ENCODE measurements at regions not wholly inside any gene's neighbourhood (a gene's known extent, or its start where the extent isn't known, plus 50 kb on each side); places are given as distances from the start of the nearest gene placed in this dataset.

DNA sequence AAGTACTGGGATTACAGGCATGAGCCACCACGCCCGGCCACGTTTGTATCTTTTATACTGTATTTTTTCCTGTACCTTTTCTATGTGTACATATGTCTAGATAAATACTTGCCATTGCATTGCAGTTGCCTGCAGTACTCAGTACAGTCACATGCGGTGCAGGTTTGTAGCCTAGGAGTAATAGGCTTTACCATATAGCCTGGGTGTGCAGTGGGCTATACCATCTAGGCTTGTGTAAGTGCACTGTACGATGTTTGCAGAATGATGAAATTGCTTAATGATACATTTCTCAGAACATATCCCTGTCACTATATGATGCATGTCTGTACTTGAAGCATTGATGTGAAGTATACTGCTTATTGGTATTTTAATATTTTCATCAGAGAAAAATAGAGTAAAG is 115.4 kb upstream of the PUDP start:
- no peak overlapping the region for H3K27ac ChIP-seq (ENCODE audit: insufficient read depth, low read length)
- H3K4me3 ChIP-seq (replicated peaks in 1 of 4; ENCODE audit: control extremely low read depth in 1 of 4, insufficient read depth in 1 of 4, low read depth in 3 of 4, low read length in 4 of 4): no peak overlapping the region
- no peak for DNase-seq (ENCODE audit: low read depth in 2 of 2)
- no peaks in the 10 kb centered on the region for H4K20me1 ChIP-seq (ENCODE audit: control insufficient read depth, extremely low read depth, insufficient read depth, low read length)
- no peaks in the 10 kb centered on the region for H3K36me3 ChIP-seq (ENCODE audit: control insufficient read depth, insufficient read depth, low read length)
- no peaks in the 10 kb centered on the region for H3K27me3 ChIP-seq (ENCODE audit: control insufficient read depth, insufficient read depth, low read length)
- no peak overlapping the region for H3K9ac ChIP-seq (ENCODE audit: insufficient read depth, low read length)
- TF ChIP-seq, protein P1, sequence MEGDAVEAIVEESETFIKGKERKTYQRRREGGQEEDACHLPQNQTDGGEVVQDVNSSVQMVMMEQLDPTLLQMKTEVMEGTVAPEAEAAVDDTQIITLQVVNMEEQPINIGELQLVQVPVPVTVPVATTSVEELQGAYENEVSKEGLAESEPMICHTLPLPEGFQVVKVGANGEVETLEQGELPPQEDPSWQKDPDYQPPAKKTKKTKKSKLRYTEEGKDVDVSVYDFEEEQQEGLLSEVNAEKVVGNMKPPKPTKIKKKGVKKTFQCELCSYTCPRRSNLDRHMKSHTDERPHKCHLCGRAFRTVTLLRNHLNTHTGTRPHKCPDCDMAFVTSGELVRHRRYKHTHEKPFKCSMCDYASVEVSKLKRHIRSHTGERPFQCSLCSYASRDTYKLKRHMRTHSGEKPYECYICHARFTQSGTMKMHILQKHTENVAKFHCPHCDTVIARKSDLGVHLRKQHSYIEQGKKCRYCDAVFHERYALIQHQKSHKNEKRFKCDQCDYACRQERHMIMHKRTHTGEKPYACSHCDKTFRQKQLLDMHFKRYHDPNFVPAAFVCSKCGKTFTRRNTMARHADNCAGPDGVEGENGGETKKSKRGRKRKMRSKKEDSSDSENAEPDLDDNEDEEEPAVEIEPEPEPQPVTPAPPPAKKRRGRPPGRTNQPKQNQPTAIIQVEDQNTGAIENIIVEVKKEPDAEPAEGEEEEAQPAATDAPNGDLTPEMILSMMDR (conservative IDR thresholded peaks at IDR 0.05 in 1 of 2, IDR thresholded peaks at IDR 0.05 in 1 of 2; ENCODE audit: low read depth in 1 of 2, low read length in 2 of 2): no peak
- no peak for TF ChIP-seq EZH2 (IDR thresholded peaks at IDR 0.05; ENCODE audit: low read length, missing control alignments)
- H2AFZ ChIP-seq (ENCODE audit: low read length): no peak overlapping the region
- H3K79me2 ChIP-seq (ENCODE audit: control insufficient read depth, insufficient read depth, low read length): no peaks in the 10 kb centered on the region
- H3K4me2 ChIP-seq (ENCODE audit: extremely low read depth, insufficient read depth, low read length): no peak overlapping the region
- H3K4me1 ChIP-seq (ENCODE audit: control insufficient read depth, extremely low read depth, insufficient read depth, low read length): no peaks in the 10 kb centered on the region
- H3K9me3 ChIP-seq (ENCODE audit: control insufficient read depth, insufficient read depth, low read depth, low read length): no peaks in the 10 kb centered on the region

DNA sequence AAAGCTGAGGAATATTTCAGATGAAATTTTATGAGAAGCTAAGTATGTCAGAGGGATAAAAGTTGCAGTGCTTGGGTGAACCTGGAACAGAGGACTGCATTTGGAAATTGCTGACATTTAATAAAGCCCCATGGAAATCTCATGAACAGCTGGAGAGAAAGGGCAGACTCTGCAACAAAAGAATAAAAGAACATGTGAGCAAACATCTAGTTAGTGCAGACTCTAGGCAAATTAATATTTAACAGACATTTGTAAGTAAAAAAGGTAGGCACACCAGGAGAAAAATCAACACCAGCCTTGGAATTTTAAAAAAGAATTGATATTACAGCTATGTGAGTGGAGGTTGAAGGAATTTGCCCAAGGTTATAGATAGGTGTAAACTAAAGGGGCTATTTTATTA is 114.6 kb upstream of the PUDP start:
- H3K27me3 ChIP-seq (ENCODE audit: control insufficient read depth, insufficient read depth, low read length): no peaks in the 10 kb centered on the region
- H3K79me2 ChIP-seq (ENCODE audit: control insufficient read depth, insufficient read depth, low read length): no peaks in the 10 kb centered on the region
- no peak overlapping the region for H3K4me2 ChIP-seq (ENCODE audit: extremely low read depth, insufficient read depth, low read length)
- no peak overlapping the region for H3K9ac ChIP-seq (ENCODE audit: insufficient read depth, low read length)
- TF ChIP-seq, protein P1 (conservative IDR thresholded peaks at IDR 0.05 in 1 of 2, IDR thresholded peaks at IDR 0.05 in 1 of 2; ENCODE audit: low read depth in 1 of 2, low read length in 2 of 2): no peak
- no peak for TF ChIP-seq EZH2 (IDR thresholded peaks at IDR 0.05; ENCODE audit: low read length, missing control alignments)
- H3K4me1 ChIP-seq (ENCODE audit: control insufficient read depth, extremely low read depth, insufficient read depth, low read length): no peaks in the 10 kb centered on the region
- H3K9me3 ChIP-seq (ENCODE audit: control insufficient read depth, insufficient read depth, low read depth, low read length): no peaks in the 10 kb centered on the region
- H4K20me1 ChIP-seq (ENCODE audit: control insufficient read depth, extremely low read depth, insufficient read depth, low read length): no peaks in the 10 kb centered on the region
- H3K4me3 ChIP-seq (replicated peaks in 1 of 4; ENCODE audit: control extremely low read depth in 1 of 4, insufficient read depth in 1 of 4, low read depth in 3 of 4, low read length in 4 of 4): no peak overlapping the region
- DNase-seq (ENCODE audit: low read depth in 2 of 2): no peak
- no peaks in the 10 kb centered on the region for H3K36me3 ChIP-seq (ENCODE audit: control insufficient read depth, insufficient read depth, low read length)
- no peak overlapping the region for H2AFZ ChIP-seq (ENCODE audit: low read length)
- H3K27ac ChIP-seq (ENCODE audit: insufficient read depth, low read length): no peak overlapping the region

DNA sequence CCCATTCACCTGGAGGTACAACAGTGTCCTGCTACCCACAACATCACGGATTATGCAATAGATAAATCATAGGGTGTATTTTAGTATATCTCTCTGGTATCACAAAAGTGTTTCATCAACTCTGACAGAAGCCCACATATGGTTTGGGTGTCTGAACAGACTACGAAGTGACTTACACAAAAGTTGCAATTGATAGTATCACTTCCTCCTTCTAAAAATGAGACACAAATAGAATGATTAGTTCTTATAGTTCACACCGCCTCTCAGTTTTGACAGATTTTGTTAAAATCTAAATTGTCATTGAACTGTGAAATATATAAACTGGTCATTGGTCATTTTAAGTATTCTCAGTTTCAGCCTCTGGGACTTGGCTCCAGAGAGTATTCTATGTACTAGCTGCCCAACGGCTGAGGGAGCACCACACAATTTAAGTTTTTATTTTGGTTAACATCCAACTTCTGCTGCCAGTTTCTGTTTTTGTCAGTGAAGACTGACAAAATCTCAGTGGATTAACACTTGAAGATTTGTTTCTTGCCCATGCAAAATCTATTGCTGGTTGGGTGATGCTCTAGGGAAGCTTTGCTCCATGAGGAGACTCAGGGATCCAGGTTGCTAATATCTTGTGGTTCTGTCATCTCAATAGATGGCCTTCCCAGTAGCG is 113.8 kb upstream of the PUDP start:
- TF ChIP-seq, protein P1 (conservative IDR thresholded peaks at IDR 0.05 in 1 of 2, IDR thresholded peaks at IDR 0.05 in 1 of 2; ENCODE audit: low read depth in 1 of 2, low read length in 2 of 2): no peak
- no peak for TF ChIP-seq EZH2 (IDR thresholded peaks at IDR 0.05; ENCODE audit: low read length, missing control alignments)
- no peaks in the 10 kb centered on the region for H3K79me2 ChIP-seq (ENCODE audit: control insufficient read depth, insufficient read depth, low read length)
- no peak for DNase-seq (ENCODE audit: low read depth in 2 of 2)
- H3K36me3 ChIP-seq (ENCODE audit: control insufficient read depth, insufficient read depth, low read length): no peaks in the 10 kb centered on the region
- no peak overlapping the region for H2AFZ ChIP-seq (ENCODE audit: low read length)
- H4K20me1 ChIP-seq (ENCODE audit: control insufficient read depth, extremely low read depth, insufficient read depth, low read length): no peaks in the 10 kb centered on the region
- H3K9ac ChIP-seq (ENCODE audit: insufficient read depth, low read length): no peak overlapping the region
- no peak overlapping the region for H3K4me3 ChIP-seq (replicated peaks in 1 of 4; ENCODE audit: control extremely low read depth in 1 of 4, insufficient read depth in 1 of 4, low read depth in 3 of 4, low read length in 4 of 4)
- H3K27ac ChIP-seq (ENCODE audit: insufficient read depth, low read length): no peak overlapping the region
- no peak overlapping the region for H3K4me2 ChIP-seq (ENCODE audit: extremely low read depth, insufficient read depth, low read length)
- H3K27me3 ChIP-seq (ENCODE audit: control insufficient read depth, insufficient read depth, low read length): no peaks in the 10 kb centered on the region
- no peaks in the 10 kb centered on the region for H3K4me1 ChIP-seq (ENCODE audit: control insufficient read depth, extremely low read depth, insufficient read depth, low read length)
- H3K9me3 ChIP-seq (ENCODE audit: control insufficient read depth, insufficient read depth, low read depth, low read length): no peaks in the 10 kb centered on the region

All from fibroblast of lung (primary cell).